ENCODE measurements at regions not wholly inside any gene's neighbourhood (a gene's known extent, or its start where the extent isn't known, plus 50 kb on each side); places are given as distances from the start of the nearest gene placed in this dataset.

DNA sequence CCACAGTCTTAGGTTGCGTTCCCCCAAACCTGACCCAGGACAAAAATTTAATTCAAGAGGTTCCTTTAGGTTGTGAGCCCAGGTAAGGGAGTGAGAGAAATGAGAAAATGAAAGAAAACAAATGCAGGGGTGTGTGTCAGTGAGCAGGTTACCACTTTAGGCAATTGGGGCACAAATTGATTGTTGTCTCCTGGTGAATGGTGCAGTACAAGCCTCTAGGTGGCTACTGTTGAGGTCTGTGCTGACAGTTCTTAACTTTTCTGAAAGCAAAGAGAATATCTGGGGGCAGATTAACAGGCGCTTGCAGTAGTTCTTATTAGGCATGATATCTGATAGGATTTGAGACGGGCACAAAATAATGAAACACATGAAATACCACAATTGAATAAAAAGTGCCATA lies 894.6 kb downstream of the FAM181B start:
- TF ChIP-seq, protein P1, sequence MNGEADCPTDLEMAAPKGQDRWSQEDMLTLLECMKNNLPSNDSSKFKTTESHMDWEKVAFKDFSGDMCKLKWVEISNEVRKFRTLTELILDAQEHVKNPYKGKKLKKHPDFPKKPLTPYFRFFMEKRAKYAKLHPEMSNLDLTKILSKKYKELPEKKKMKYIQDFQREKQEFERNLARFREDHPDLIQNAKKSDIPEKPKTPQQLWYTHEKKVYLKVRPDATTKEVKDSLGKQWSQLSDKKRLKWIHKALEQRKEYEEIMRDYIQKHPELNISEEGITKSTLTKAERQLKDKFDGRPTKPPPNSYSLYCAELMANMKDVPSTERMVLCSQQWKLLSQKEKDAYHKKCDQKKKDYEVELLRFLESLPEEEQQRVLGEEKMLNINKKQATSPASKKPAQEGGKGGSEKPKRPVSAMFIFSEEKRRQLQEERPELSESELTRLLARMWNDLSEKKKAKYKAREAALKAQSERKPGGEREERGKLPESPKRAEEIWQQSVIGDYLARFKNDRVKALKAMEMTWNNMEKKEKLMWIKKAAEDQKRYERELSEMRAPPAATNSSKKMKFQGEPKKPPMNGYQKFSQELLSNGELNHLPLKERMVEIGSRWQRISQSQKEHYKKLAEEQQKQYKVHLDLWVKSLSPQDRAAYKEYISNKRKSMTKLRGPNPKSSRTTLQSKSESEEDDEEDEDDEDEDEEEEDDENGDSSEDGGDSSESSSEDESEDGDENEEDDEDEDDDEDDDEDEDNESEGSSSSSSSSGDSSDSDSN (CRISPR knock-in tag; IDR thresholded peaks at IDR 0.05): no peak
- TF ChIP-seq, protein P2, sequence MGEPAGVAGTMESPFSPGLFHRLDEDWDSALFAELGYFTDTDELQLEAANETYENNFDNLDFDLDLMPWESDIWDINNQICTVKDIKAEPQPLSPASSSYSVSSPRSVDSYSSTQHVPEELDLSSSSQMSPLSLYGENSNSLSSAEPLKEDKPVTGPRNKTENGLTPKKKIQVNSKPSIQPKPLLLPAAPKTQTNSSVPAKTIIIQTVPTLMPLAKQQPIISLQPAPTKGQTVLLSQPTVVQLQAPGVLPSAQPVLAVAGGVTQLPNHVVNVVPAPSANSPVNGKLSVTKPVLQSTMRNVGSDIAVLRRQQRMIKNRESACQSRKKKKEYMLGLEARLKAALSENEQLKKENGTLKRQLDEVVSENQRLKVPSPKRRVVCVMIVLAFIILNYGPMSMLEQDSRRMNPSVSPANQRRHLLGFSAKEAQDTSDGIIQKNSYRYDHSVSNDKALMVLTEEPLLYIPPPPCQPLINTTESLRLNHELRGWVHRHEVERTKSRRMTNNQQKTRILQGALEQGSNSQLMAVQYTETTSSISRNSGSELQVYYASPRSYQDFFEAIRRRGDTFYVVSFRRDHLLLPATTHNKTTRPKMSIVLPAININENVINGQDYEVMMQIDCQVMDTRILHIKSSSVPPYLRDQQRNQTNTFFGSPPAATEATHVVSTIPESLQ (CRISPR knock-in tag; conservative IDR thresholded peaks at IDR 0.05): no peak
- TF ChIP-seq FIP1L1 (IDR thresholded peaks at IDR 0.05; ENCODE audit: borderline replicate concordance, insufficient read depth, low read depth, low read length) (no peak), GABPA (IDR thresholded peaks at IDR 0.05; ENCODE audit: low read depth, low read length) (no peak), GABPA (CRISPR knock-in tag; IDR thresholded peaks at IDR 0.05; ENCODE audit: low read depth) (no peak)
